ENCODE measurements at regions not wholly inside any gene's neighbourhood (a gene's known extent, or its start where the extent isn't known, plus 50 kb on each side); places are given as distances from the start of the nearest gene placed in this dataset.

DNA sequence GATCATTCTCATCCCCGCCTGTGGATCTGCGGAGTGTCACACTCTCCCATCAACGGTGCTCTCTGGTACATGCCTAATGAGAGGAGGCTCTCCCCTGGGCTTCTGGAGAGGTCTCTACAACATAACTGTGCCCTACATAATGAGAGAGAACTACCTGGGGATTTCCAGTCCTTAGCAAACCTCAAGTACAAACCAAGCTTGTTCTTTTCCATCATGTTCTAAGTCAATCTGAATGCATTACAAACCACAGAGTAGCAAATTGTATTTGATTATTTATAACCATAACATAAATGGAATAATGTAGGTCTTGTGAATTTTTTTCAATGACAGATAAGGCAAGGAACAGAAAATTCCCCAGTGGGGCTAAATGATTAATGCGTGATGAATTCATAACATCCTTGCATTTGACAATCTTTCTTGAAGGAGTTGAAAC lies 412.4 kb upstream of the NRP1 start:
- H2AFZ ChIP-seq (ENCODE audit: insufficient read depth, low read depth, low read length, poor library complexity, severe bottlenecking) = no peak overlapping the region
- H3K9me3 ChIP-seq (ENCODE audit: control extremely low read depth in 1 of 3, control insufficient read depth in 2 of 3, insufficient read depth in 1 of 3, low read length in 2 of 3) = peaks cover 0 to 3% (median 0%) of the 10 kb centered on the region in 3 donors
- Mint-ChIP-seq H3K9me3 (ENCODE audit: insufficient read depth) (peaks cover 2% of the 10 kb centered on the region), H3K4me1 (no peaks in the 10 kb centered on the region), H3K27me3 (no peaks in the 10 kb centered on the region), H3K4me3 (no peak overlapping the region), H3K27ac (no peak overlapping the region)
- no peaks in the 10 kb centered on the region for H3K4me1 ChIP-seq (ENCODE audit: control insufficient read depth in 2 of 2, insufficient read depth in 2 of 2, low read length in 2 of 2)
- POLR2A ChIA-PET = no interaction called here
- no peak overlapping the region for H3K9ac ChIP-seq (ENCODE audit: low read length)
- H3K27me3 ChIP-seq (replicated peaks in 1 of 4; ENCODE audit: control extremely low read depth in 1 of 4, control insufficient read depth in 3 of 4, insufficient read depth in 4 of 4, low read length in 3 of 4) = no peaks in the 10 kb centered on the region
- H4K20me1 ChIP-seq (ENCODE audit: control insufficient read depth, insufficient read depth, low read length, poor library complexity, severe bottlenecking) = no peaks in the 10 kb centered on the region
- ATAC-seq (ENCODE audit: low read depth) (no peak), DNase-seq (no peak)
- intact Hi-C loops (cut with micrococcal nuclease) = no loop called here
- H3K36me3 ChIP-seq (replicated peaks in 1 of 2; ENCODE audit: control extremely low read depth in 1 of 2, control insufficient read depth in 1 of 2, extremely low read depth in 1 of 2, insufficient read depth in 2 of 2, low read length in 1 of 2) = no peaks in the 10 kb centered on the region
- no peak overlapping the region for H3K27ac ChIP-seq (ENCODE audit: low read length in 2 of 2)
- no peak for TF ChIP-seq CTCF (IDR thresholded peaks at IDR 0.05)
- no peak for TF ChIP-seq EZH2 (IDR thresholded peaks at IDR 0.05; ENCODE audit: borderline replicate concordance, insufficient read depth, low read depth, low read length, poor library complexity, severe bottlenecking)
- H3K4me2 ChIP-seq (replicated peaks; ENCODE audit: low read depth, low read length, poor library complexity, severe bottlenecking) = no peak overlapping the region
- no CpG with 5 or more reads among the region's 4 CpGs for WGBS (ENCODE audit: insufficient coverage)
- no peaks in the 10 kb centered on the region for H3K79me2 ChIP-seq (ENCODE audit: control insufficient read depth, insufficient read depth, low read length)
- CTCF ChIA-PET = no interaction called here
- H3K4me3 ChIP-seq (ENCODE audit: control extremely low read depth in 1 of 5, extremely low read depth in 1 of 5, insufficient read depth in 1 of 5, low read depth in 2 of 5, low read length in 4 of 5) = no peak overlapping the region

DNA sequence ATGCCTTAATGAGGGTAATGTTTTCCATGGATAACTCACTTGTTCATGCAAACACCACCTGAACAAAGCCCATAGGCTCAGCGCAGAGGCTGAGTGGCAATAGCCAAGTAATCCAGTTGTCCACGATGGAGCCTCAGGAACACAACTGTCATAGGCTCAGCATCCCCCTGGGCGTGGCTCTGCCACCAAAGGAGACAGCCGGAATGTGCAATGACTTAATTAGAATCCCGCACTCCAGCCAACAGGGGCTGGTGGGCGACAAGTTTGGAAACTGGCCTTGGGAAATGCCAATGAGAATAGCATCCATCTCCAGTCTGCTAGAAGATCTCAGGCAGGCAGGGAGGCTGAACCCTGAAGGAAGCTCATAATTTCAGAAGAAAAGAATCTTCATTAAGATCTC lies 411.7 kb upstream of the NRP1 start:
- Histone ChIP-seq H4K20me1 (ENCODE audit: control insufficient read depth, insufficient read depth, low read length, poor library complexity, severe bottlenecking) (no peaks in the 10 kb centered on the region), H3K27me3 (replicated peaks in 1 of 4; ENCODE audit: control extremely low read depth in 1 of 4, control insufficient read depth in 3 of 4, insufficient read depth in 4 of 4, low read length in 3 of 4) (no peaks in the 10 kb centered on the region), H3K4me1 (ENCODE audit: control insufficient read depth in 2 of 2, insufficient read depth in 2 of 2, low read length in 2 of 2) (no peaks in the 10 kb centered on the region), H3K9ac (ENCODE audit: low read length) (no peak overlapping the region), H3K27ac (ENCODE audit: low read length in 2 of 2) (no peak overlapping the region), H3K4me3 (ENCODE audit: control extremely low read depth in 1 of 5, extremely low read depth in 1 of 5, insufficient read depth in 1 of 5, low read depth in 2 of 5, low read length in 4 of 5) (no peak overlapping the region), H3K36me3 (replicated peaks in 1 of 2; ENCODE audit: control extremely low read depth in 1 of 2, control insufficient read depth in 1 of 2, extremely low read depth in 1 of 2, insufficient read depth in 2 of 2, low read length in 1 of 2) (no peaks in the 10 kb centered on the region), H3K79me2 (ENCODE audit: control insufficient read depth, insufficient read depth, low read length) (no peaks in the 10 kb centered on the region), H3K9me3 (ENCODE audit: control extremely low read depth in 1 of 3, control insufficient read depth in 2 of 3, insufficient read depth in 1 of 3, low read length in 2 of 3) (peaks cover 0 to 3% (median 0%) of the 10 kb centered on the region in 3 donors), H2AFZ (ENCODE audit: insufficient read depth, low read depth, low read length, poor library complexity, severe bottlenecking) (no peak overlapping the region), H3K4me2 (replicated peaks; ENCODE audit: low read depth, low read length, poor library complexity, severe bottlenecking) (no peak overlapping the region)
- no peak for TF ChIP-seq EZH2 (IDR thresholded peaks at IDR 0.05; ENCODE audit: borderline replicate concordance, insufficient read depth, low read depth, low read length, poor library complexity, severe bottlenecking)
- TF ChIP-seq CTCF (IDR thresholded peaks at IDR 0.05) = no peak
- Mint-ChIP-seq H3K4me1 (no peaks in the 10 kb centered on the region), H3K27me3 (no peaks in the 10 kb centered on the region), H3K27ac (no peak overlapping the region), H3K9me3 (ENCODE audit: insufficient read depth) (peaks cover 2% of the 10 kb centered on the region), H3K4me3 (no peak overlapping the region)
- WGBS (ENCODE audit: insufficient coverage) = 92% methylated on average over 6 of the region's 6 CpGs
- DNase-seq = no peak
- intact Hi-C loops (cut with micrococcal nuclease) = no loop called here
- ChIA-PET POLR2A (no interaction called here), CTCF (no interaction called here)
- no peak for ATAC-seq (ENCODE audit: low read depth)

Data from B cell (primary cell).